Hematopoietic multipotent progenitor cell treated with erythropoietin and hydrocortisone succinate and interleukin-3 and kit ligand, for 6 days (in vitro differentiated cells): ENCODE measurements at regions not wholly inside any gene's neighbourhood (a gene's known extent, or its start where the extent isn't known, plus 50 kb on each side); places are given as distances from the start of the nearest gene placed in this dataset.

Experiments used
- DNase-seq: peaks from one replicate; pipeline ENCODE4 v3.0.0-alpha.2; 2015

DNA sequence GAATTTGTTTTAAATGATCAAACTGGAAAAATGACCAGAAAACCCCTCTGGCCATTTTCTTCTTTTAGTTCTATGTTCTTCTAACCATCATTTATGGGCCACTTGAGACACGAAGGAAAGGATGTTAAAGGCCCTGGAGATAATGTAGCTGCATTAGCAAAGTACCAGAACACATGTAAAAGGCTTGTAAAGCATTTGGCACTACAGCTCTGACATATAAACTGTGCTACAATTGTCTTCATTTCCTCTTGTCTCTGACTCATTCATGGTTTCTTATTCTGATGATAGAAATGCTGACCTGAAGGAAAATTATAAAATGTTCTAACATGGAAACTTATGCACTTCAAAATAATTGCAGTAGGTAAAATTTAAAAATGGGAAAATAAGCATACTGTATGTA is 388.7 kb downstream of the FAT4 start:
- no peak for DNase-seq

DNA sequence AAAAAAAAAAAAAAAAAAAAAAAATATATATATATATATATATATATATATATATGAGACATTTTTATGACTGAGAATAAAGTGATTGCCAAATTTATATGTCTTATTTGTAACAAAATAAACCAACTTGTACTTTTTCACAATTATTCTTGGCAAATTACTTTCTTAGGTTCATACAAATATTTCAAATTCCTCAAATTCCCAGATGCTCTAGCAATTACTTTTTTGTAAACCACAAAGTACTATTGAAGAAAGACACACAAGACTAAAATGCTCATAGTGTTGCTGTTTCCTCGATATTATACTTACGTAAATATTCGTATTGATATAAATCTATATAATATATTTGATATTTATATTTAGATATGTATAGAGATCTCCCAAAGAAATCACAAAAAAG is 390.0 kb downstream of the FAT4 start:
- no peak for DNase-seq

GRCh38 chr4:125705681-125706080 is 390.9 kb downstream of the FAT4 start:
- DNase-seq, result no peak

DNA sequence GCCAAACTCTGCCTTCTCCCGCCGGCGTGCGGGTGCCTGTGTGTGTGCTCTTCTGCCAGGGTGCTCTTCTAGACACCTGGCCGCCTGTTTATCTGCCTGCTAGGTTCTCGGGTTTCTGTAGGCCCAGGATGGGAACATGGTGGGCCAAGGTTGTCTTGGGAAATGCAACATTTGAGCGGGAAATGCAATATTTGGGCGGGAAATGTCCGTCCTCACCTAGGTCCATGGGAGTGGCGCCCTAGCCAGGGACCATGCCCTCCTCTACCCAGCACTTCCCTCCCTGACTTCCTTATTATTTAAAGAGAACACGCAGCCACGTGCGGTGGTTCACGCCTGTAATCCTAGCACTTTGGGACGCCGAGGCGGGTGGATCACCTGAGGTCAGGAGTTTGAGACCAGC is 392.6 kb downstream of the FAT4 start:
- DNase-seq, result no peak

GRCh38 chr4:125710766-125711165 is 396.0 kb downstream of the FAT4 start:
- DNase-seq, result no peak

GRCh38 chr4:125714049-125714448 is 399.3 kb downstream of the FAT4 start:
- no peak for DNase-seq

DNA sequence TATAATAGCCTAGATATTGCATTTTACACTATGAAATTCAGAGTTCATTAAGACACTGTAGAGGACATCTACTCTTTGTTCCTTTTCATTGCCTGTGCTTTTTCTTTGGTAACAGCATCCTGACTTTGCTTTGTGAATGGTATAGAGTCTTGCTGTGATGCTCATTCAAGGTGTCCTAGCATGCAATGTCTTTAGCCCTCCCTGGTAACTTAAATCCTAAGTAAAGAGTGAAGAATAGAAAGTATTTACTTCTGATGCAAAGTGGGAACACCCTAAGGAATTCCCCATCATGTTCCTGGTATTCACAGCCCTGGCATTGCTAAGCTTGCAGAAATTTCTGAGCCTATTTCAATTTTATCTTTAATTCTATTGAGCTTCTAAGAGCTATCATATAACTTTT is 400.1 kb downstream of the FAT4 start:
- no peak for DNase-seq

DNA sequence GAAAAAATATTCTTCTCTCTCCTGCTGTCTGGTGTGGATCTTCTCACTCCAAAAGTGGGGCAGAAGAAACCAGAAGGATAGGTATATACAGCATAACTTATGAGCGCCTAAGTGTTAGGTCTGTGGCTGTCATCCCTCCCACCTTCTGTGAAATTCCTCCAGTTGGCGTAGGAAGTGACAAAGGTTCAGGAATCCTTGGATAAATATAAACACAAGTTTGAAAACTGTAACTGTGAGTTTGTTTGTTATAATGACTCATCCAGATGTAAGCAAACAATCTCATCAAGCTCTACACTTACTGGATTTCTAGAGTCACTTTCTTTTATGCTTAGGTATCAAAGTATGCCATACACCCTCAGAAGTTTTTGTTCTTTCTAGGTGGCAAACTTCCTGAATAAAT is 405.2 kb downstream of the FAT4 start:
- no peak for DNase-seq

GRCh38 chr4:125722009-125722408 is 407.3 kb downstream of the FAT4 start:
- DNase-seq, result no peak

DNA sequence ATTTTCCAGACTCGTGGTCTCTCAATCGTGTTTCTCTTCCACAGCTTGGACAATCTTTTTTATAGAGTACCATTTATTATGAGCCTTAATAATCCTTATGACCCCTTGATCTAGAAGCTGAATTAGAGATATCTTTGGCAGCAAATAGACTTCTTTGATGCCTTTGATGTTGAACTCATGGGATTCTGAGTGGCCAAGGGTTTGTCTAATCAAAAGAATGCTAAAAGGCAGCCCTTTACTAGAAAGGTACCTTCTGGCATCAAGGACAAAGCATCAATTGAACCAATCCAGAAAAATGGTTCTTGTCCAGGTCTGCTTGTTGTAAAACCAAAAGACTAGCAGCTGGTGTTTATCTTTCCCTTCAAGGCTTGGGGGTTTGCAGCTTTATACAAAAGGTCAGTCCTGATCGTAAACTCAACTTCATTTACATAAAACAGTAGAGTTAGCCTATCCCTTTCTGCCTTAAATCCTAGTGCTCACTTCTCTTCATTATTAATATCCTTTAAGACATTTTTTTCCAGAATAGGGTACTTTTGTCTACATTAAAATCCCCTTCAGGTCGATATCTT is 411.3 kb downstream of the FAT4 start:
- no peak for DNase-seq

- no peak for DNase-seq
Observed at GRCh38 chr4:125727931-125728330, 413.2 kb downstream of the FAT4 start.

- no peak for DNase-seq
Observed at GRCh38 chr4:125728568-125728967, 413.8 kb downstream of the FAT4 start.

- DNase-seq, result no peak
Observed at GRCh38 chr4:125729171-125729570, 414.4 kb downstream of the FAT4 start.

- DNase-seq, result no peak
Observed at GRCh38 chr4:125732632-125733031, 417.9 kb downstream of the FAT4 start.

GRCh38 chr4:125734504-125734903 is 419.7 kb downstream of the FAT4 start:
- DNase-seq, result no peak

DNA sequence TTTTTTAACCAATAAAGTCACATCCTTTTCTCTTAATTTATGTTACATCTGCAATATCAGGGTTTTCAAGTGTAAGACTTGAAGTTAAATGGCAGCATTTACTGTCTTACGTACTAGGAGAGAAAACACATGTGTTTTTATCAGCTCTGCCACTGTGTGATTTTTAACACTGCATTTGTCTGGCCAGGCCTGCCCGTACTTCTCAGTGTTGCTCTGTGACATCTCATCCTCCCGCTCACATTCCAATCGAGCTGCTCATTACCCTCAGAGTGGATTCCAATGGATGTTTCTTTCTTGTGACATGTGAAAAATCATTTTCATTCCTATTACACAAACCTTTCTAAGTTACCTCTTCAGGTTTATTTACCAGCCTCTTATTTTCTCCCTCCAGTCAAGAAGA is 420.3 kb downstream of the FAT4 start:
- no peak for DNase-seq

DNA sequence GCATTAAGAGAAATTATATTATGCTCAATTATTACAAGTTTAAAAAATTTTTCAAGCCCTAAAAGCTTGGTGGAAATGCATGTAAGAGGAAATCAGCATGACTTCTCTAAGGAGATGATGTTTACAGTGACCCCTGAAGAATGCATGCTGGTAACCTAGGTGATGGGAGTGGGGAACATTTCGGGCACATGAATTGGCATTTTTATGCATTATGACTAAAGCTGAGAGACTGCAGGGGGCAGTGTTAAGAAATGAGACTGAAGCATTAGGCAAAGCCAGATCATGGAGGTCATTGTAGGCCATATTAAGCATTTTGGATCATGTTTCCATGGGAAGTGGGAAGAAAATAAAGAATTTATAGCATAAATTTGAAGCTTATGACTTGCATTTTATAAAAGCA is 421.3 kb downstream of the FAT4 start:
- peak; percentile 31 for DNase-seq

- DNase-seq, result peak; percentile 3
Observed at GRCh38 chr4:125739760-125740159, 425.0 kb downstream of the FAT4 start.

DNA sequence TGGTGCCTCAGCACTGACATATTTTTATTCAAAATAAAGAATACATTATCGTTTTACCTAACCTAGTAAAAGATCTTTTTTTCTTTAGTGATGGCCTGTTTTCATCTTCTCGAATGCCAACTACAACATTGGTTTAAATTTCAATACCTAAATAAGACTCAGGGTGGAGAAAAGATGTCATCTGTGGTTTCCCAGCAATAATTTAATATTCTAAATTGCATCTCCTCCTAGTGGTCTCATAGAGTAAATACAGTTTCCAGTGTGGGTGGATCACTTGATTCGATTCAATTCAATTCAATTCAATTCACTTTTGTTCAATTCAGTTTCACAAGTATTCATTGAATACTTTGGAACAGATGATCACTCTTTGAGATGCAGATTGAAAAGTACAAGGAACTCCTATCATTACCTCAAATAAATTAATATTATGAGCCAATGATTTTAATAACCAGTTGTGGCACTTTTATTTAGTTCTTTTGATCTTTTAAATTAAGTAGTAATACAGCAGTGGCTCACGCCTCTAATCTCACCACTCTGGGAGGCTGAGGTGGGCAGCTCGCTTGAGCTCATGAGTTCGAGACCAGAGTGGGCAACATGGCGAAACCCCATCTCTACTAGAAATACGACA is 427.2 kb downstream of the FAT4 start:
- DNase-seq, result peak; percentile 60

- DNase-seq, result no peak
Observed at GRCh38 chr4:125744891-125745364, 430.2 kb downstream of the FAT4 start.

DNA sequence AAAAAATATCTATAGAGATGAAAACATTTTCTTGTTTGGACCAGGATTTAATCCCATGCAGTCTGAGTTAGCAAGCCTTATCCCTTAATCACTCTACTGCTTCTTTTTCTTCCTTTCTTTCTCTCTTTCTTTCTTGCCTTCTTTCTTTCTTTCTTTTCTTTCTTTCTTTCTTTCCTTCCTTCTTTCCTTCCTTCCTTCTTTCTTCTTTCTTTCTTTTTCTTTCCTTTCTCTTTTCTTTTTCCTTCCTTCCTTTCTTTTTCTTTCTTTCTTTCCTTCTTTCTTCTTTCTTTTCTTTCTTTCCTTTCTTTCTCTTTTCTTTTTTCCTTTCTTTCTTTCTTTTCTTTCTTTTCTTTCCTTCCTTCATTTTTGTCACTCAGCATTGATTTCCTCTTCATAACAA is 434.6 kb downstream of the FAT4 start:
- DNase-seq, result no peak

- DNase-seq, result no peak
Observed at GRCh38 chr4:125750399-125750798, 435.6 kb downstream of the FAT4 start.

DNA sequence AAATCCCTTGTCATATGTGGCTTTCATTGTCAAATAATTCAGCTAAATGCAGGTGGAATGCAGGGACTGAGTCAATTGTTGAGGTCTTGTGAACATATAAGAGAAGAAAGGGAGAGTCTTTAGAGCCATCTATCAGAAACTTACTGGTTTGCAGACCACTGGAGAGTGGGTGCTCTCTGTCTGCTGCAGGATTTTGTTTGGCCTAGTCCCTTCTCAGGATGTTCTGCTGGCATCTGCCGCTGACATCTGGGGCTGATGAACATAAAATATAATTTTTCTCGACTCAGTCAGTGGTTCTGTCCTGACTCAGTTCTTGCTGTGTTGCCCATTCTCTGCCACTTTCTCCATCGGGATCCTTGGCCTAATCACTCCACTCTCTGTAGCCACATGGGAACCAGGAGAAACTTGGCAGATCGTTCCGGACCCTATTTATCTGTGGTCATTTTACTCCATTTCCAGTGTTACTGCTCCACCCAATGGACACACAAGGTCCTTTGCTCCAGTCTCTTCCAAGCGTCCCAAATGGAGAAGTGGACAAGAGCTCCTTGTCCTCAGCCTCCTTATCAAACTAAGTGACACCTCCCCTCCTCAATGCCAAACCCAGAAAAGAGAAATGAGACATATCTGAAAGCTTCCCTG is 436.2 kb downstream of the FAT4 start:
- DNase-seq, result no peak

- no peak for DNase-seq
Observed at GRCh38 chr4:125758438-125758837, 443.7 kb downstream of the FAT4 start.
